Fibroblast of gingiva (primary cell): ENCODE measurements at regions not wholly inside any gene's neighbourhood (a gene's known extent, or its start where the extent isn't known, plus 50 kb on each side); places are given as distances from the start of the nearest gene placed in this dataset.

Experiments used
- DNase-seq: peaks from one replicate; pipeline ENCODE4 v3.0.0-alpha.2; 2011; ENCODE audit warnings: low read depth

DNA sequence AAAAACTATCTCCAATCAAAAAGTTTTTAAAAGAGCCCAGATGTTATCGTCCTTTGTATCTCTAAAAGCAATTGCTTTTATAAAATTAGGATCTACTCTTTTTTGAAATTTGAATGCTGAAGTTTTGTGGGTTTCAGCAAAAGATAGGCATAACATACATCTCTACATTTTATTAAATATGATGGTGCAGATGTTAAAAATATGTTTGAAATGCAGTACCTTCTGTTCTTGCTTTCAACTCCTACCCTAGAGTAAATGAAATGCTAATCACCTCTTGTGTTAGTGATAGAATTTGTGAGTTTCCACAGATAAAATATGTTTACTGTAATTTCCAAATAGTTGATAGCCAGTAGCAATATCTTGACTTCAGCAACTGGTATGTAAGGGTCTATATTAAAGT lies 95.7 kb upstream of the VPREB1 start:
- DNase-seq = no peak

DNA sequence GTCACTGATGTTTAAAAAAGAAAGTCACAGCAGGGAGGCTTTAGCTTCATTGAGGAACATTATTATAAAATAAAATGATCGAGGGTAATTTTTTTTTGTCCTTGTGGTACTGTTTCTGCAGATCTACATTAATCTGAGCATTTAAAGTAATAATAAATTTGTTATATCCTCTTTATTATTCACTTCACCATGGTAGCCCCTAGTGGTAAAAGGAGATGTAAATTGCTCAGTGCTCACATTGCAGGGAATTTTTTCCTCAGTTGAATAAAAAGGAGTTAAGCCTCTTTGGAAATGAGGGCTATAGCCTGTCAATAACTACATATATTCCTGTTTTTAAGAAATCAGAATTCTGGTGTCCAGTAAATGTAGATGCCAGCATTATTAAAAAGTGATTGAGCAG lies 99.7 kb upstream of the VPREB1 start:
- DNase-seq = no peak

DNA sequence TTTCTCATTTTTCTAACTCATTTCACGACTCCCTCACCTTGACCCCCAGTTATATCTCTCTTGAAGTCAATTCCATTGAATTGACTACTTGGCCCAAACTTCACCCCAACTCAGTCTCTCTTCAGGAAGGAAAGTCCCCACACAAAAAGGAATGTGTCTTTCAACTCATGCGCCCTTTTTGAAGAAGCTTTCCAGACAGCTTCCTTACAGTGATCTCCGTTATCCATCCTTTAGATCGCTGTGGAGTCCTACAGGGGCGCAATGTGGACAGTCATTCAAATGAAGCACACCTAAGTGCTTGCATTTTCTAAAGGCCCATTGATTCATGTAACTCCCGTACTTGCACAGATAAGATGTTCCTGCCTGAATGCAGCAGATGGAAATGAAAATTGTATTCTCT lies 101.1 kb upstream of the VPREB1 start:
- no peak for DNase-seq

DNA sequence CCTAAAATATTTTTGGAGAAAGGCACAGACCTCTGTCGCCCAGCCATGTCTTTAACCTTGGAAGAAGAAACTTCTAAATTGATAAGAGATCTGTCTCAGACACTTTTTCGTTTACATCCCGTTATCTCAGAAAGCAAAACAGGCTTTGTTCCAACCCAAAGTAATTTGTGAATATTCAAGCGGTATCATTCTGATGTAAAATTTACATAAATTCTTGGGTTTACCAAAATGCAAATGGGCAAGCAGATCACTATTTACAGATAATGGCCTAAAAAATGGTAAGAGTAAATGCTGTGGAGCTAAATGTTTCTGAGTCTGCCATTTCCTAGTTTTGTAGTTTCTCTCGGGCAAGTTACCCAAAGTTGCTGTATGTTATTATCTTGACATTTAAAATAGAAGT lies 101.9 kb upstream of the VPREB1 start:
- DNase-seq = no peak

DNA sequence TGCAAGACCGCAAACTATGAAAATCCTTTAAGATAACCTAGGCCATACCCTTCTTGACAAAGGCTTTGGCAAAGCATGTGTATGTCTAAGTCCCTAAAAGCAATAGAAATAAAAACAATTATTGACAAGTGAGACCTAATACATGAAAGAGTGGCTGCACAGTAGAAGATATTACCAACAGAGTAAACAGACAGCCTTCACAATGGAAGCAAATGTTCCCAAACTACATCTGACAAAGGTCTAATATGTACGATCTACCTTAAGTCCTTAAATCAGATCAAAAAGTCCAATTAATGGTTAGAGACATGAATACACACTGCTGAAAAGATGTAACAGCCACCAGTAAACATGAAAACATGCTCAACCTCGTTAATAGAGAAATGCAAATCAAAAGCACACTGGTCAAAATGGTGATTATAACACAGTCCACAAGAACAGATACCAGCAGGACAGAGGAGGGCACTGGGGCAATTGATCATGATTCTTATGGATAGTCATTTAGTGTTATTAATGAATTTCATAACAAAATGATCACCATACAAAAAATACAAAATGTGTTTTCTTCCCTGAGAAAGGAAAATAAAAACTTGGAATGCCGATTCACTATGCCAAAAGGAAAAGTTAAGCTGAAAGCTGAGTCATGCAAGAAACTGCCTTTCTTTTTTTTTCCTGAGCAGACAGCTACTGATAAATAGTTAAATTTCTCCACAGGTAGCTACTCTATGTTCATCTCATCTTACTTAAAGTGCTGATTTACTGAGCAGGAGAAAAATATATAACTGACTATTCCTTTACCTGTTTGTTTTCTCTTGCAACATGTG lies 102.6 kb upstream of the VPREB1 start:
- no peak for DNase-seq

DNA sequence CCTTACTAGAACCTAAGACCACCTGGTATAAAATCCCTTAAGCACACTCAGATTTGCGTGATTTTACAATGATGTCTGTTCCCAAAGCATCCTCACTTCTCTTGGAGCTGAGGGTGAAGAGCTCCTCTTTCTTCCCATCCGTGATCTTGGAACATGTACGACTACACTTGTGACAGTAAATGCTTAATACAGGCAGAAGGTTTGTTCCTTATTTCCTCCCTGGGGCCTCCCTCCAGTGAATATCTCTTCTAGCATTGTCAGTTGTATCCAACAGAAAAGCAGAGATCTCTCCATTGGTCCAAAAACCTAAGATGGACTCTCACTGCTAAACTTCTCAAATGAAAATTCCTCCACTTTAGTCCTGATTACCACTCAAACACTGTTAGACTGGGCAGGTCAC lies 103.6 kb upstream of the VPREB1 start:
- no peak for DNase-seq

DNA sequence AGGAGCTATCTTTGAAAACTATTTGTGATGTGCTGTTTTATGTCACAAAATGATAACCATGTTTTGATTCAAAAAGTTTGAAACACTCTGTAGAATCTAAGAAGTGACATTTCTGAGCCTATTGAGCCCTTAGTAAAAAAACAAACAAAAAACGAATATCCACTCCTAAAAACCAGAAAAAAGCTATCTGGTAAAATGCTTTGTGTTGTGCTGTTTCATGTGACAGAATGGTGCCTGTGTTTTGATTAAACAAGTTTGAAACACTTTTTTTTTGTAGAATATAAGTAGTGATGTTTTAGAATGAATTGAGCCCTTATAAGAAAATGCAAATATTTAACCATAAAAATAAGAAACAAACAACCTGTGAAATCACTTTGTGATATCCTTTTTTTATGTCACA lies 105.2 kb upstream of the VPREB1 start:
- DNase-seq = no peak

DNA sequence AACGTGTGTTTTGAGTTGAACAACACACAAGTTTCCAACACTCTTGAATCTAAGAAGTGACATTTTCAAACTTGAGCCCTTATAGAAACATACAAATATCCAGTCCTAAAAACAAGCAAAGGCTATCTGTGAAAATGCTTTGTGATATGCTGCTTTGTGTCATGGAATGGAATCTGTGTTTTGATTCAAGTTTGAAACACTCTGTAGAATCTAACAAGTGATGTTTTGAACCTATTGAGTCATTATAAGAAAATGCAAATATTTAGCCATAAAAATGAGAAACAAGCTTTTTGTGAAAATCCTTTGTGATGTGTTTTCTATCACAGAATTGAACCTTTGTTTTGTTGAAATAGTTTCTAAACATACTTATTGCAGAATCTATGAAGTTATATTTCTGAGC lies 105.7 kb upstream of the VPREB1 start:
- no peak for DNase-seq

DNA sequence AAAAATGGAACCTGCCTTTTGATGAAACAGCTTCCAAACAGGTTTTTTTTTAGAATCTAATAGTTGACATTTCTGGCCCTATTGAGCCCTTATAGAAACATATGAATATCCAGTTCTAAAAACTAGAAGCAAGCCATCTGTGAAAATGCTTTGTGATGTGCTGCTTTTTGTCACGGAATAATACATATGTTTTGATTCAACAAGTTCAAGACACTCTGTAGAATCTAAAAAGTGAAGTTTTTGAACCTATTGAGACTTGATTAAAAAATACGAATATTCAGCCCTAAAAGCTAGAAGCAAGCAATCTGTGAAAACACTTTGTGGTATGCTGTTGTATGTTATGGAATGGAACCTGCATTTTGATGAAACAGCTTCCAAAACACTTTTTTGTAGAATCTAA lies 106.7 kb upstream of the VPREB1 start:
- DNase-seq = no peak

DNA sequence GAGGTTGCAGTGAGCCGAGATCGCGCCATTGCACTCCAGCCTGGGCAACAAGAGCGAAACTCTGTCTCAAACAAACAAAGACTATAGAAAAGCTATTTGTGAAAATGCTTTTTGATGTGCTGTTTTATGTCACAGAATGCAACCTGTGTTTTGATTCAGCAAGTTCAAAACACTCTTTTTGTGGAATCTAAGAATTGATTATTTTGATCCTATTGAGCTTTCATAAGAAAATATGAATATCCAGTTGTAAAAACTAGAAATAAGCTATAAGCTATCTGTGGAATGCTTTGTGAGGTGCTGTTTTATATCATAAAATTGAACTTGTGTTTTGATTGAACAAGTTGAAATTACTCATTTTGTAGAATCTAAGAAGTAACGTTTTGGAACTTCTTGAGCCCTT lies 110.7 kb upstream of the VPREB1 start:
- no peak for DNase-seq

DNA sequence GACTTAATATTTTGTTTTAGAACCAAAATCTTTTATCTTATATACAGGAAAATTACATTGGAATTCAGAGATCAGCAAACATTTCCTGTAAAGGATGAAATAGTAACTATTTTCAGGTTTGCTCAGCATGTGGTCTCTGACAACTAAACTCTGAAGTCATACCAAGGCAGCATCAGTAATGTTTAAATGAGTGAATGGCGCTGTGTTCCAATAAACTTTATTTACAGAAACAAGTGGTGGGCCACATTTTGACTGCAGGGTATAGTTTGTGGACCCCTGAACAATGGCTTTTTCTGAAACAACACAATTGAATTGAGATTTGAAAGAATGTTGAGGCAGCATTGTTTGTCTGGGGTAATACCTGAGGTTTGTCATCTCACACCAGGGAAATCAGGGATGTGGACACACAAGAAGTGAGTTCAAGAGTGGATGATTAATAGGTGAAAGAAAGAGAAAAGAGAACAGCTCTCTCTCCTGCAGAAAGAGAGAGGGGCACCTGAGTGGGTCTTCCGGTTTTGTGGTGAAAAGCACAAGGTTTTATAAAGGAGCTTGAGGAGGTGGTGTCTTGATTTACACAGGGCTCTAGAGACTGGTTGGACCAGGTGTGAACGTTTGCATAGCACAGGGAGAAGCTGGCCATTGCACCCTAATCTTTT lies 113.5 kb upstream of the VPREB1 start:
- no peak for DNase-seq

DNA sequence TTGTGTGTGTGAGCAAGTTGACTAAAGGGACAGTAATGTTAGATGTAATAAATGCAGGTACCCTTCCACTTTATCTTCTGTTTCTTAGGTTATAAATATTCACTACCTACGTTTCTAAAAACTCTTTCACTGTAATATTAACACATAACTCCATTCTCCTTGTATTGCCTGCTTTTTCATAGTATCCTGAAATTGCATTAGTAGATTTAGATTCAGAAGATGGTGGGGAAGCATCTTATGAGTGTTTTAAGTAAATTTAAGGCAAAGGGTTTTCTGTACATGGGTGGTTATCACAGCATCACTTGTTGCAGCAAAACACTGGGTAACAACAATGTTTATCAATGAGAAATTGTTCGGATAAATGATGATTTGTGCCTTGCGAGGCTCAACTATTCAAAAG lies 115.2 kb upstream of the VPREB1 start:
- no peak for DNase-seq

DNA sequence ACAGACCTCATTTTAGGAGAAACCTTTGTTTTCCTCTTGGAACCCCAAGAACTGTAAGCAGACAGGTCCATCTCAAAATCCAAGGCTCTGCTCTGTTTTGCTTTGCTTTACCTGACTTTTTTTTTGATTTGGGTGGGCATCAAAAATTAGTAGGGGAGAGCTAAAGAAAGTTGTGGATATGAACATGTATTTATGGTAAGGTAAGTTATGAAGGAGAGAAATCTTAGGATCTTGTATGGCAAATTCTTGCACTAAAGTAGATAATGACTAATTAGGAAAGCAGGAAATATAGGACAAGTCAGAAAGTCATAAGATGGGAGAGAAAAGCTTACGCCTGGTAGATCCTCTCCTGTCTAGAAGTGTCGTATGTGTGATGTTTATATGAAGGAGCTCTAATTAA lies 116.1 kb upstream of the VPREB1 start:
- no peak for DNase-seq

DNA sequence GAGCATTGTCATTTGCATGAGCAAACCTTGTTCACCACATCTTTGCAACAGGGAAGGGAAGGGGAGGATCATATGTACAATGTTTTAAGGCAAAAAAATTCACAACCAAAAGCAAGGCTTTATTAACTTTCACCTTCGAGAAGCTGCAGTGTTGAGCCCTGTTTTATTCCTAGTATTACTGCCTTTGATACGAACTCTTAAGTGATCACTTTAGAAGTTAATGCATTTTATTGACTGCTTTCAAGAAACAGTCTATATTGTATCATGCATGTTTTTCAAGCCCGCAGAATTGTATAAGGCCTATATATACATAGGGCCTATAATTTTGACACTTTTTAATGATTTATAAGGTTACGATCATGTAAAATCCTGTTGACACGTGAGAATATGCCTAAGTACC lies 117.5 kb upstream of the VPREB1 start:
- DNase-seq = no peak

DNA sequence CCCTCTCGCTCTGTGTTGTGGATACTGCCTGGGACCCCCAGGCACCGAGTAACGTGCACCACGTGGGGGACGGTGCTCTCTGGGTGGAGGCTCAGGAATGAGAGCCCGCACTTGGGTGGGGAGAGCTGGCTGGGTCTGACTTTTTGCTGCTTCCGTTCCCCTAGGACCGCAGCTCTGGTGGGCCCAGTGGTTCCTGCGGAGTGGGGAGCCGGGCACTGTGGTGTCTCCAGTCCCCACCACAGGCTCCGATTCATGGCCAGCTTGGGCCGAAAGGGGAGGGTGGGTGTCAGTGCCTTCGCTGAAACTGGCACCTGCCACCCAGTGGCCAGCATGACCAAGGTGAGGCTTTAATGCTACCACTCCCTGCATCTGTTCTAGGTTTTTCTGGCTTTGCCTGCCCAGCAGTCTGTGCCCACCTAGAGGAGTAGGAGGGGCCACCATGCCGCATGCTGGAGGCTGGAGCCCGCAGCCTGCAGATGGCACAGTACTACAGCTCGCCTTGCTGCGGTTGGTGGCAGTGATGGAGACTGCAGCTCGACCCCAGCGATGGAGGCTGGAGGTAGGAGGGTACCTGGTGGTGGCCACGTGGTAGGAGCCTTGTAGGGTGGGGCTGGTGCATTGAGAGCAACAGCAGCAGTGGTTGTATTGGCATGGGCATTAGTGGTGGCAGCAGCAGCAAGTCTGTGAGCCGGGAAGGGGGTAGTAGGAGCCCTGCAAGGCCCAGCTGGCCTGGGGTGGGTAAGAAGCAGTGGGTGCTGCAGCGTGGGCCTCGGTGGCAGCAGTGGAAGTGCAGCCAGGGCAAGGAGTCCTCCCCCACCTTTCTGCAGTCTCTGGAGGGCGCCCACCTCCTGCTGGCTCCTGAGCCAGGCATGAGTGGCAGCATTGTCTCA lies 118.8 kb upstream of the VPREB1 start:
- no peak for DNase-seq

DNA sequence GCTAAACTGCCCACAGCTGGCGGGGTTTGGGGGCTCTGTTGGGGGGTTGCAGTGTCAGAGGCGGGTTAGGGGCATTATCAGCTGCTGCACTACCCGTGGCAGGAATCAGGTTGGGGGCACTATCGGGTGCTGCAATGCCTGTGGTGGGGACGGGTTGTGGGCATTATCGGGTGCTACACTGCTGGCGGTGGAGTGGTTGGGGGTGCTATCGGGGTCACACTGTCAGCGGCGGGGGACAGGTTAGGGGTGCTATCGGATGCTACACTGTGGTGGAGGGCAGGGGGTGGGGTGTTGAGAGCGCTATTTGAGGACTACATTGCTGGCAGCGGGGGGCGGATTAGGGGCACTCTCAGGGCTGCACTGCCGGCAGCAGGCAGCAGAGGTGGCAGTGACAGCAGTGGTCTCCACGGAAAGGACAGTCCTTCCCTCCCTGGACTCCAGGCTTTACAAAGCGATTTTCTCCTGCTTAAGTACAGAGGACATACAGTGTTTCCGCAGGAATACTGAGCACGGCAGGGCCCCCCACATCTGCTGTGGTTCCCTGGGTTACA lies 119.5 kb upstream of the VPREB1 start:
- no peak for DNase-seq

DNA sequence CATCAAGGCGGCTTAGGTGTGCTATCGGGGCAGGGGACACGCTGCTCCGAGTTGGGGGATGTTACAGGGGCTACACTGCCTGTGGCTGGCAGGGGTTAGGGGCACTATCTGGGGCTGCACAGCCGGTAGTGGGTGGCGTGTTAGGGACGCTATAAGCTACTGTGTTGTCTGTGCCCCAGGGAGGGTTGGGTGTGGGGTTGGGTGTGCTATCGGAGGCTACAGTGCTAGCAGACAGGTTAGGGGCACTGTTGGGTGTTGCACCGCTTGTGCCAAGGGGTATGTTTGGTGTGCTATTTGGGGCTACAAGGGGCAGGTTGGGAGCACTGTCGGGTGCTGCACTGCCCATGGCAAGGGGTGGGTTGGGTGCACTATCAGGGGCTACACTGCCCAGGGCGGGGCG lies 120.2 kb upstream of the VPREB1 start:
- DNase-seq = no peak

DNA sequence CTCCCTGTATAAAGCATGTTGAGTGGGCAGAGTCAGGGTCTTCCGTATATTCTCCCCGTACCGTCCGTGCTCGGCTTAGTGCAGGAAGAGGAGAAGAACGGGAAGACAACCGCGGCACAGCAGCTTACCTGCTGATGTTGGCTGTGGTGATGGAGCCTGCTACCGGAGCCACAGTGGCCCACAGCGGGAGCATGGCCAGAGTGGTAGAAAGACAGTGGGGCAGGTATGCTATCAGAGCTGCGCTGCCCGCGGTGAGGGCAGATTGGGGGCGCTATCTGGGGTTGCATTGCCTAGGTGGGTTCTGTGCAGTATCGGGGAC lies 120.7 kb upstream of the VPREB1 start:
- no peak for DNase-seq

DNA sequence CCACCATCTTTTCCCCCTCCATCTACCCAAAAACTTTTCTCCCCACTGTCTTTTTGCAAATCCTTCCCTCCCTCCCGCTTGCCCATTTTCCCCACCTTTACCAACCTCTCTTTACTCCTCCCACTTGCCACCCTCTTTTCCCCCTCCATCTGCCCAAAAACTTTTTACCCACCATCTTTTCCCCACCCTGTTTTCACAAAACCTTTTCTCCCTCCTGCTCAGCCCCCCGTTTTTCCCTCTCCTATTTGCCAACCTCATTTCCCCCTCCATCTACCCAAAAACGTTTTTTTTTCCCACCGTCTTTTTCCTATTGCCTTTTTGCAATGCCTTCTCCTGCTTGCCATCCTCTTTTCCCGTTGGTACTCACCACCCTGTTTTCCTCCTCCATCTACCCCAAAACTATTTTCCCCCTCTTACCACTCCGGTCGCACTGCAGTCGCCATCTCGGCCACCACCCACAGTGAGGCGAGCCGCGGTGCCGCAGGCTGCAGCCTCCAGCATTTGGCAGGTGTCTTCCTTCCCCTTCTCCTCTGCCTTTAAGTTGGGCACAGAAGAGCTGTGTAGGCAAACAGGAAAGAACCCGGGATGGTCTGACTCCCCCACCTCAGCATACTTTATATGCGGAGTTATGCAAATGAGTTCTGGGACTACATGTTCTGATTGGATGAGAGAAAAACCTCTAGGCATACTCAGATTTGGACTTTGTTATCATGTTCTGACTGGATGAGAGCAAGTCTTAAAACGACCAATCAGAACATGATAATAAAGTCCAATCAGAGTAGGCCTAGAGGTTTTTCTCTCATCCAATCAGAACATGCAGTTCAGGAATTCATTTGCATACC lies 121.2 kb upstream of the VPREB1 start:
- no peak for DNase-seq

DNA sequence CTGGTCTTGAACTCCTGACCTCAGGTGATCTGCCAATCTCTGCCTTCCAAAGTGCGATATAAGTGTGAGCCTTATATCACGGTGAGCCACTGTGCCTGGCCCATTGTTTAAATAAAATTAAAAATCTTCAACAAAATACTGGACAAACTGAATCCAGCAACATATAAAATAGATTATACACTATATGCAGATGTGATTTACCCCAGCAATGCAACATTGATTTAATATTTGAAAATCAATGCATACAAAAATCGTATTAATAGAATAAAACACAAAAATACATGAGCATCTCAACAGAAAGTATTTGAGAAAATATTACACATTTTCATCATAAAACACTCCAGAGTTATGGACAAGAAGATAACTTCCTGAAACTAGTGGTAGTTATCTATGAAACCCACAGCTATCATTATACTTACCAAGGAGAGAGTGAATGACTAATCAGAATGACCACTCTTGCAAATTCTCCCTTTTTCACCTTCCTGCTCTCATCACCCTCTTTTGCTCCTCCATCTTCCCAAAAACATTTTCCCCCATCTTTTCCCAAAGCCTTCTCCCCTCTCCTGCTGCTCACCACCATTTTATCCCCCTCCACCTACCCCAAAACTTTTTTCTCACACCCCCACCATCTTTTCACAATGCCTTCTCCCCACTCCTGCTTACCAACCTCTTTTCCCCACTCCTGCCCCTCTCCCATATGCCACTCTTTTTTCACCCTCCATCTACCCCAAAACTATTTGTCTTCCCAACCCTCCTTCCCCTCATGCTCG lies 122.1 kb upstream of the VPREB1 start:
- no peak for DNase-seq

DNA sequence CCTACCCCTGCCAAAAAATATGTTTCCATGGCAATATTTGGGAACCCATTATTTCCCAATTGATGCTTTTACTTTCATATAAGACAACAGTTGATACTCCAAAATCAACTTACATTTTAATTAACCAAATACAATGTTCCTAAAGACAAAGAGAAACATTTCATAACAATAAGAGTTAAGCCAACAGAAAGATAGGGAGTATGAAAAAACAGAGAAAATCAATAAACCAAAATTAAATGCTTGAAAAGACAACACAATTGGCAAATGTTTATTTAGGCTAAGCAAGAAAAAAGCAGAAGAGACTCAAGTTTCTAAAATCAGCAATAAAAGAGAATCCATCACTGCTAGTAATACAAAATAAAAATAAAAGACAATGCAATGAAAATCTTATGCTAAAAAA lies 123.1 kb upstream of the VPREB1 start:
- DNase-seq = no peak
